ENCODE measurements at regions not wholly inside any gene's neighbourhood (a gene's known extent, or its start where the extent isn't known, plus 50 kb on each side); places are given as distances from the start of the nearest gene placed in this dataset.

GRCh38 chr5:124574521-124575436 is 171.7 kb downstream of the ZNF608 start:
- no peak overlapping the region for H3K4me3 ChIP-seq (ENCODE audit: low read depth, low read length)
- in situ Hi-C loops (cut with HindIII; ENCODE audit: low sequenced_read_pairs): no loop called here
- TF ChIP-seq, protein P1, sequence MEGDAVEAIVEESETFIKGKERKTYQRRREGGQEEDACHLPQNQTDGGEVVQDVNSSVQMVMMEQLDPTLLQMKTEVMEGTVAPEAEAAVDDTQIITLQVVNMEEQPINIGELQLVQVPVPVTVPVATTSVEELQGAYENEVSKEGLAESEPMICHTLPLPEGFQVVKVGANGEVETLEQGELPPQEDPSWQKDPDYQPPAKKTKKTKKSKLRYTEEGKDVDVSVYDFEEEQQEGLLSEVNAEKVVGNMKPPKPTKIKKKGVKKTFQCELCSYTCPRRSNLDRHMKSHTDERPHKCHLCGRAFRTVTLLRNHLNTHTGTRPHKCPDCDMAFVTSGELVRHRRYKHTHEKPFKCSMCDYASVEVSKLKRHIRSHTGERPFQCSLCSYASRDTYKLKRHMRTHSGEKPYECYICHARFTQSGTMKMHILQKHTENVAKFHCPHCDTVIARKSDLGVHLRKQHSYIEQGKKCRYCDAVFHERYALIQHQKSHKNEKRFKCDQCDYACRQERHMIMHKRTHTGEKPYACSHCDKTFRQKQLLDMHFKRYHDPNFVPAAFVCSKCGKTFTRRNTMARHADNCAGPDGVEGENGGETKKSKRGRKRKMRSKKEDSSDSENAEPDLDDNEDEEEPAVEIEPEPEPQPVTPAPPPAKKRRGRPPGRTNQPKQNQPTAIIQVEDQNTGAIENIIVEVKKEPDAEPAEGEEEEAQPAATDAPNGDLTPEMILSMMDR (IDR thresholded peaks at IDR 0.05; ENCODE audit: low read depth, low read length, missing control alignments): no peak
- DNase-seq (ENCODE audit: low read depth): no peak

- DNase-seq (ENCODE audit: low read depth): no peak
- TF ChIP-seq, protein P1 (IDR thresholded peaks at IDR 0.05; ENCODE audit: low read depth, low read length, missing control alignments): no peak
- in situ Hi-C loops (cut with HindIII; ENCODE audit: low sequenced_read_pairs): no loop called here
- H3K4me3 ChIP-seq (ENCODE audit: low read depth, low read length): no peak overlapping the region
Observed at GRCh38 chr5:124572971-124573370, 173.5 kb downstream of the ZNF608 start.

- in situ Hi-C loops (cut with HindIII; ENCODE audit: low sequenced_read_pairs): no loop called here
- no peak for DNase-seq (ENCODE audit: low read depth)
- no peak overlapping the region for H3K4me3 ChIP-seq (ENCODE audit: low read depth, low read length)
- TF ChIP-seq, protein P1 (IDR thresholded peaks at IDR 0.05; ENCODE audit: low read depth, low read length, missing control alignments): no peak
Observed at GRCh38 chr5:124570285-124571035, 176.0 kb downstream of the ZNF608 start.

DNA sequence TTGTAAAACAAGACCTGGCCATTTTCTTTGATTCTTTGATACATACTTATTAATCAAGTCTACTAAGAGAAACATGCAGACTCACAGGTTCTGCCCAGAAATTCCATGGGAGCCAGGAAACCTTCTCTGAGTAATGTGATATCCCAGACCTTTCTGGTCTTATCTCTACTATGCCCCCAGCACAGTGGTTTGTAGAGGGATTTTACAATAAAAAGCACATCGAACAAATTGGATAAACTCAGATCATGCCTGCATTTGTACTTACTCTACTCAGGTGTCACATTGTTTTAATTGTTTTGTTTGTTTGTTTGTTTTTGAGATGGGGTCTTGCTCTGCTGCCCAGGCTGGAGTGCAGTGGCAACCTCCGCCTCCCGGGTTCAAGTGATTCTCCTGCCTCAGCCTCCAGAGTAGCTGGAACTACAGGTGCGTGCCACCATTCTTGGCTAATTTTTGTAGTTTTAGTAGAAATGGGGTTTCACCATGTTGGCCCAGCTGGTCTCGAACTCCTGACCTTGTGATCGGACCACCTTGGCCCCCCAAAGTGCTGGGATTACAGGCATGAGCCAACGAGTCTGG is 179.5 kb downstream of the ZNF608 start:
- in situ Hi-C loops (cut with HindIII; ENCODE audit: low sequenced_read_pairs): no loop called here
- TF ChIP-seq, protein P1 (IDR thresholded peaks at IDR 0.05; ENCODE audit: low read depth, low read length, missing control alignments): no peak

GRCh38 chr5:124561451-124561850 is 185.0 kb downstream of the ZNF608 start:
- H3K4me3 ChIP-seq (ENCODE audit: low read depth, low read length): no peak overlapping the region
- DNase-seq (ENCODE audit: low read depth): no peak
- TF ChIP-seq, protein P1 (IDR thresholded peaks at IDR 0.05; ENCODE audit: low read depth, low read length, missing control alignments): no peak
- in situ Hi-C loops (cut with HindIII; ENCODE audit: low sequenced_read_pairs): no loop called here

More for the DNA sequence above, 179.5 kb downstream of the ZNF608 start:
- no peak for DNase-seq (ENCODE audit: low read depth)
- no peak overlapping the region for H3K4me3 ChIP-seq (ENCODE audit: low read depth, low read length)

DNA sequence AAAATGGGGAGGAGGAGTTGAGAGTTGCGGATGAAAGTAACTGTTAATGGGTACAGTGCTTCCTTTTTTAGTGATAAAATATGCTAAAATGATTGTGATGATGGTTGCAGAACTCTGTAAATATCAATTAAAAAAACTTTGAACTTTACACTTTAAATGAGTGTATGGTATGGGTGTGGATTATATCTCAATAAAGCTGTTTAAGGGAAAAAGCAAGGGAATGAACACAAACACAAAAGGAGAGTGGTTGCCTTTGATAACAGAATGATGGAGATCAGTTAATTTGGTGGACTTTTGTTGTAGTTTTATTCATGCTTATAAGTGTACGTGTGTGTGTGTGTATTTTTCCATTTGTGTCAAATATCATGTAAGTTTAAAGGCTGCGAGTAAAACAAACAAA is 186.1 kb downstream of the ZNF608 start:
- TF ChIP-seq, protein P1 (IDR thresholded peaks at IDR 0.05; ENCODE audit: low read depth, low read length, missing control alignments): no peak
- in situ Hi-C loops (cut with HindIII; ENCODE audit: low sequenced_read_pairs): no loop called here
- no peak overlapping the region for H3K4me3 ChIP-seq (ENCODE audit: low read depth, low read length)
- no peak for DNase-seq (ENCODE audit: low read depth)
